ENCODE measurements at regions not wholly inside any gene's neighbourhood (a gene's known extent, or its start where the extent isn't known, plus 50 kb on each side); places are given as distances from the start of the nearest gene placed in this dataset.

DNA sequence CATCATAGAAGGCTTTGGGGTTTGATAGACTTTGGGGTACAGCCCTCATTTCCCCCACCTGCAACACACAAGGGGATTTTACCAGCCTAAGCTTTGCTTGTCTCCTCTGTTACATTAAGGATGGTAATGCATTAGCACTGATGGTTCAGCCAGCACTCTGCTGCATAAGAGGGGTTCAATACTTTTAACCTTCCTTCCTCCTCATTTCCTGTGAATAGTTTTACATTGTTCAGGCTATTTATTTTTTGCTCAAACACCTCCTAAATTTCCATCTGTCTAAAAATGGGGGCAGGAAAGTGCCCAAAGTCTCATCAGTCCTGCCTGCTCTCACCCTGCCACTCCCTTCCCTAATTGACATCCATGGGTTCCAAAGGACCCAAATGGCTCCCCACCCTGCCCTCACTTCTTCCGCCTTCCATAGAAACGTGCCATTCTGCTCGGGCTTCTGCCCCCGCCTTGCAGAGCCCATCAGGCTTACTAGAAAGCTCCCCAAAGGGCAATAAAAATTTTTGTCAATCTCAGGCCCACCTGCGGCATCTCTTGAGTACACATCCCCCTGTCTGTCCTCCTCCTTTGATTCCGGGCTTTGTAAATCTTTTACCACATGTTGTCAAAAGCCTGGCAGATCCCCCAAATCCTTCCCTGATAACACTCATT is 239.5 kb upstream of the SLC24A2 start:
- intact Hi-C loops (cut with micrococcal nuclease; ENCODE audit: unreplicated experiment) = no loop called here

DNA sequence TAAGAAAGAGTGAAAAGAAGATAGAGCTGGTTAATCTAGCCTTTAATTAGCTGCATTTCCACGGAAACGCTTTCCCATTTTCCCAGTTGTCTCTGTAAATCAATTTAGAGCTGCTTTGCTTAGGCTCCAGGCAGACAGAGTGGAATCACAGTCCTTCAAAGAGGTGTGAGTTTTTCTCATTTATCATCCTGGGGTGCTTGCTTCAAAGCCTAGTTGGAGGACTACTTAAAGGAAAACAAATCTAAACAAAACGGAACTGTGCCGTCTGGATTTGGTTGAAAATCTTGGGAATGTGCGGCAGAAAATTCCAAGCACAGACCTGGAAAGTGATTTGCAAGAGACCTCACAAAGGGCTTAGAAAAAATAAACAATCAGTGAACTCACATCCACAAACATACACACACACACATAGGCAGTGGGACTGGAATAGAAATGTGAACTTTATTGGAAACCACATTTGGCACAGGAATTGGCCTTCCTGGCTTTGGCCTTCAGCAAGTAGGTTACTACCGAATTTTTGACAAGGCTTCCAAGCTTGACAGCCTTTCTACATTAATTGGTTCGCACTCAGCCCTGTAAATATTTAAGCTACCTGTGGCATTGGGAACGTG is 235.2 kb upstream of the SLC24A2 start:
- CTCF ChIA-PET = no interaction called here

More for the DNA sequence above, 239.5 kb upstream of the SLC24A2 start:
- no peaks in the 10 kb centered on the region for H3K9me3 Mint-ChIP-seq (ENCODE audit: low read depth, unreplicated experiment)
- no peak overlapping the region for H3K4me3 Mint-ChIP-seq (ENCODE audit: low read depth, unreplicated experiment)
- no peaks in the 10 kb centered on the region for H3K4me1 Mint-ChIP-seq (ENCODE audit: low read depth, unreplicated experiment)
- no peak overlapping the region for H3K27ac Mint-ChIP-seq (ENCODE audit: unreplicated experiment)
- no TSS peak for BruUV-seq (replicated peaks)
- DNase-seq = no peak
- TF ChIP-seq, protein P1, sequence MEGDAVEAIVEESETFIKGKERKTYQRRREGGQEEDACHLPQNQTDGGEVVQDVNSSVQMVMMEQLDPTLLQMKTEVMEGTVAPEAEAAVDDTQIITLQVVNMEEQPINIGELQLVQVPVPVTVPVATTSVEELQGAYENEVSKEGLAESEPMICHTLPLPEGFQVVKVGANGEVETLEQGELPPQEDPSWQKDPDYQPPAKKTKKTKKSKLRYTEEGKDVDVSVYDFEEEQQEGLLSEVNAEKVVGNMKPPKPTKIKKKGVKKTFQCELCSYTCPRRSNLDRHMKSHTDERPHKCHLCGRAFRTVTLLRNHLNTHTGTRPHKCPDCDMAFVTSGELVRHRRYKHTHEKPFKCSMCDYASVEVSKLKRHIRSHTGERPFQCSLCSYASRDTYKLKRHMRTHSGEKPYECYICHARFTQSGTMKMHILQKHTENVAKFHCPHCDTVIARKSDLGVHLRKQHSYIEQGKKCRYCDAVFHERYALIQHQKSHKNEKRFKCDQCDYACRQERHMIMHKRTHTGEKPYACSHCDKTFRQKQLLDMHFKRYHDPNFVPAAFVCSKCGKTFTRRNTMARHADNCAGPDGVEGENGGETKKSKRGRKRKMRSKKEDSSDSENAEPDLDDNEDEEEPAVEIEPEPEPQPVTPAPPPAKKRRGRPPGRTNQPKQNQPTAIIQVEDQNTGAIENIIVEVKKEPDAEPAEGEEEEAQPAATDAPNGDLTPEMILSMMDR (IDR thresholded peaks at IDR 0.05; ENCODE audit: unreplicated experiment) = no peak
- CTCF ChIA-PET = no interaction called here
- H3K36me3 Mint-ChIP-seq (ENCODE audit: insufficient read depth, unreplicated experiment) = no peaks in the 10 kb centered on the region
- peaks cover 23% of the 10 kb centered on the region for H3K27me3 Mint-ChIP-seq (ENCODE audit: unreplicated experiment)

DNA sequence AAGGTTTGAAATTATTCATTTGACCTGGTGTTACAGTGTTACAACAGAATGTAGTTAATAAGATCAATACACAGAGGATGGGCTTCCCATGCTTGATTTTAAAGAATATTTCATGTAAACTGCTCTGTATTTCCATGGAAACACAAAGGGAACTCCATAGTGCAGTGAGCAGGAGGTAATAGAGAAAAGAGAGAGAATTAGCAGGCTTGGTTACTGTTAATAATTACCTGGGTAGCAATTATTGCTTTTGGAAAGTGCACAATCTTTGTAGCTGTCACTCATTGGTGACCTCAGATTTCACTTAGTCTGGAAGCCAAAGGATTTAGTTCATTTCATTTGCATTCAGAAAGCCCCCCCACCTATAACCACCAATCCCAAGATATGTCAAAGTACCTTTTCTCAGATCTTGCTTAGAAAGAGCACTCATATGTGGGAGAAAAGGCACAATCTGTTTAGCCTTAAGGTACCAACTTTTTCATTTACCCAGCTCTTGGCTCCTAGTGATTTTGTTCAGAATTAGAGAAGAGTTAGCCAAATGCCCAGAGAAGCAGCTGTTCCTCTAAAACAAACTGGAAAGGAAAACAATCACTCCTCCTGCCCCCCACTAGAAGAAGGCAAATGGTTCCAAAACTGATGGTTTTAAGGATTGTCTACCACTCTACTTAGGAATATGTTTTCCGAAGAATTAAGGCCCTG is 234.5 kb upstream of the SLC24A2 start:
- intact Hi-C loops (cut with micrococcal nuclease; ENCODE audit: unreplicated experiment) = no loop called here

More for the DNA sequence above, 235.2 kb upstream of the SLC24A2 start:
- no peak overlapping the region for H3K4me3 Mint-ChIP-seq (ENCODE audit: low read depth, unreplicated experiment)
- TF ChIP-seq, protein P1 (IDR thresholded peaks at IDR 0.05; ENCODE audit: unreplicated experiment) = no peak
- BruUV-seq (replicated peaks) = no TSS peak
- peaks cover 23% of the 10 kb centered on the region for H3K27me3 Mint-ChIP-seq (ENCODE audit: unreplicated experiment)
- no peaks in the 10 kb centered on the region for H3K4me1 Mint-ChIP-seq (ENCODE audit: low read depth, unreplicated experiment)
- H3K27ac Mint-ChIP-seq (ENCODE audit: unreplicated experiment) = no peak overlapping the region
- no peaks in the 10 kb centered on the region for H3K9me3 Mint-ChIP-seq (ENCODE audit: low read depth, unreplicated experiment)
- H3K36me3 Mint-ChIP-seq (ENCODE audit: insufficient read depth, unreplicated experiment) = no peaks in the 10 kb centered on the region
- no peak for DNase-seq
- intact Hi-C loops (cut with micrococcal nuclease; ENCODE audit: unreplicated experiment) = no loop called here

DNA sequence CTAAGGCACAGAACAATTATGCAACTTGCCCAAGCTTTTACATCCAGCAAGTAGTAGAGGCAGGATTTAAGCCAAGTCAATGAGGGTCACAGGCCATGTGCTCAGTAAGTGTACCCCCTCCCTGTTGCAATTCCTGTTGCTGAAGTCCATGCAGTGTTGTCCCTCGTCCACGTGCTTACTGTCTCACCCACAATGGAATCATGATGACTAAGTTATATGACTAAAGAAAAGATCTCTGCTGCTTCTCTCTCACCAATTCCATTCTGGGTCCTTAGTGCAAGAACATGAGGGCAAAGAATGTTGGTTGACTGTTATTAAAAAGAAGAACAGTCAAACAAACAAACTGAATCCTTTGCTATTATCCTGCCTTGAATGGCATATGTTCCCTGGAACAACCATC is 233.6 kb upstream of the SLC24A2 start:
- Mint-ChIP-seq H3K36me3 (ENCODE audit: insufficient read depth, unreplicated experiment) (no peaks in the 10 kb centered on the region), H3K9me3 (ENCODE audit: low read depth, unreplicated experiment) (no peaks in the 10 kb centered on the region), H3K27ac (ENCODE audit: unreplicated experiment) (no peak overlapping the region), H3K4me1 (ENCODE audit: low read depth, unreplicated experiment) (no peaks in the 10 kb centered on the region), H3K4me3 (ENCODE audit: low read depth, unreplicated experiment) (no peak overlapping the region), H3K27me3 (ENCODE audit: unreplicated experiment) (peaks cover 12% of the 10 kb centered on the region)
- intact Hi-C loops (cut with micrococcal nuclease; ENCODE audit: unreplicated experiment) = no loop called here
- CTCF ChIA-PET = no interaction called here
- BruUV-seq (replicated peaks) = no TSS peak
- DNase-seq = no peak
- TF ChIP-seq, protein P1 (IDR thresholded peaks at IDR 0.05; ENCODE audit: unreplicated experiment) = no peak

More for the DNA sequence above, 234.5 kb upstream of the SLC24A2 start:
- no peaks in the 10 kb centered on the region for H3K4me1 Mint-ChIP-seq (ENCODE audit: low read depth, unreplicated experiment)
- peaks cover 16% of the 10 kb centered on the region for H3K27me3 Mint-ChIP-seq (ENCODE audit: unreplicated experiment)
- no peak overlapping the region for H3K27ac Mint-ChIP-seq (ENCODE audit: unreplicated experiment)
- no peak for DNase-seq
- no TSS peak for BruUV-seq (replicated peaks)
- no peak overlapping the region for H3K4me3 Mint-ChIP-seq (ENCODE audit: low read depth, unreplicated experiment)
- H3K9me3 Mint-ChIP-seq (ENCODE audit: low read depth, unreplicated experiment) = no peaks in the 10 kb centered on the region
- CTCF ChIA-PET = no interaction called here
- TF ChIP-seq, protein P1 (IDR thresholded peaks at IDR 0.05; ENCODE audit: unreplicated experiment) = no peak
- no peaks in the 10 kb centered on the region for H3K36me3 Mint-ChIP-seq (ENCODE audit: insufficient read depth, unreplicated experiment)
